HG03520 (cell line): ENCODE measurements at regions not wholly inside any gene's neighbourhood (a gene's known extent, or its start where the extent isn't known, plus 50 kb on each side); places are given as distances from the start of the nearest gene placed in this dataset.

ENCODE experiments used
- ATAC-seq: cut with Tn5 transposase; IDR thresholded peaks from one replicate; pipeline ENCODE4 v1.9.1; 2021; ENCODE audit warnings: mild to moderate bottlenecking, moderate library complexity; ENCODE audit not compliant: unreplicated experiment

GRCh38 chr14:100399052-100399849, 76.1 kb downstream of the SLC25A47 start:
- no peak for ATAC-seq

GRCh38 chr14:100400115-100400514, 77.0 kb downstream of the SLC25A47 start:
- ATAC-seq: no peak

- ATAC-seq: no peak
These were observed 78.0 kb downstream of the SLC25A47 start for GRCh38 chr14:100401031-100401692.

- ATAC-seq: no peak
These were observed 78.7 kb downstream of the SLC25A47 start for GRCh38 chr14:100401792-100402191.

GRCh38 chr14:100402631-100403030, 79.5 kb downstream of the SLC25A47 start:
- ATAC-seq: no peak

- ATAC-seq: no peak
These were observed 80.0 kb downstream of the SLC25A47 start for GRCh38 chr14:100403105-100403504.

GRCh38 chr14:100403802-100404365, 80.7 kb downstream of the SLC25A47 start:
- ATAC-seq: no peak

- no peak for ATAC-seq
These were observed 81.3 kb downstream of the SLC25A47 start for GRCh38 chr14:100404419-100404818.

GRCh38 chr14:100405760-100406455, 82.8 kb downstream of the SLC25A47 start:
- ATAC-seq: no peak

GRCh38 chr14:100406505-100407131, 83.5 kb downstream of the SLC25A47 start:
- ATAC-seq: no peak

- ATAC-seq: no peak
These were observed 84.4 kb downstream of the SLC25A47 start for GRCh38 chr14:100407376-100408102.

GRCh38 chr14:100408350-100409002, 85.3 kb downstream of the SLC25A47 start:
- ATAC-seq: no peak

GRCh38 chr14:100409003-100409360, 85.8 kb downstream of the SLC25A47 start:
- no peak for ATAC-seq

- ATAC-seq: no peak
These were observed 86.5 kb downstream of the SLC25A47 start for GRCh38 chr14:100409651-100410050.

- no peak for ATAC-seq
These were observed 87.0 kb downstream of the SLC25A47 start for GRCh38 chr14:100410056-100410565.

GRCh38 chr14:100413699-100414098, 90.6 kb downstream of the SLC25A47 start:
- ATAC-seq: no peak

GRCh38 chr14:100415226-100415625, 92.1 kb downstream of the SLC25A47 start:
- no peak for ATAC-seq

GRCh38 chr14:100416081-100416680, 93.0 kb downstream of the SLC25A47 start:
- no peak for ATAC-seq
